ENCODE measurements at regions not wholly inside any gene's neighbourhood (a gene's known extent, or its start where the extent isn't known, plus 50 kb on each side); places are given as distances from the start of the nearest gene placed in this dataset.
"Not testable (repeated sequence)": the region's sequence is repeated elsewhere in the genome, so short reads cannot be mapped to it uniquely, and the experiment has no call there.

DNA sequence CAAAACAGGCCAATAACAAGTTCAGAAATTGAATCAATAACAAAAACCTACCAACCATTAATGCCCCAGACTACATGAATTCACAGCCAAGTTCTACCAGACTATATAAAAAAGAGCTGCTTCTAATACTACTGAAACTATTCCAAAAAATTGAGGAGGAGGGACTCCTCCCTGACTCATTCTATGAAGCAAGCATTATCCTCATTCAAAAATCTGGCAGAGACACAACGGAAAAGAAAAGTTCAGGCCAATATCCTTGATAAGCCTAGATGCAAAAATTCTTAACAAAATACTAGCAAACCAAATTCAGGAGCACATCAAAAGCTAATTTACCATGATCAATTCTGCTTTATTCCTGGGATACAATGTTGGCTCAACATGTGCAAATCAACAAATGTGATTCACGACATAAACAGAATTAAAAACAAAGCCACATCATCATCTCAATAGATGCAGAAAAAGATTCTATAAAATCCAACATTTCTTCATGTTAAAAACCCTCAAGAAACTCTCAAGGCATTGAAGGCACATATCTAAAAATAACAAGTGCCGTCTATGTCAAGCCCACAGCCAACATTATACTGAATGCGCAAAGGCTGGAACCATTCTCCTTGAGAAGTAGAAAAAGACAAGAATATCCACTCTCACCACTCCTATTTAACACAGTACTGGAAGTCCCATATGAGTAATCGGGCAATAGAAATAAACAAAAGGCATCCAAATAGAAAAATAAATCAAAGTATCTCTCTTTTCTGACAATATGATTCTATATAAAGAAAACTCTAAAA lies 573.6 kb upstream of the GRM7 start:
- H3K4me3 ChIP-seq (ENCODE audit: low read depth, low read length): no peak overlapping the region
- H3K27me3 ChIP-seq (ENCODE audit: control insufficient read depth, insufficient read depth, low read length): no peaks in the 10 kb centered on the region
- DNase-seq (ENCODE audit: low read depth): no peak
- no peaks in the 10 kb centered on the region for H3K36me3 ChIP-seq (ENCODE audit: control insufficient read depth, insufficient read depth, low read length)
- TF ChIP-seq CTCF (IDR thresholded peaks at IDR 0.05; ENCODE audit: insufficient read depth, low read length, poor library complexity, severe bottlenecking): no peak

DNA sequence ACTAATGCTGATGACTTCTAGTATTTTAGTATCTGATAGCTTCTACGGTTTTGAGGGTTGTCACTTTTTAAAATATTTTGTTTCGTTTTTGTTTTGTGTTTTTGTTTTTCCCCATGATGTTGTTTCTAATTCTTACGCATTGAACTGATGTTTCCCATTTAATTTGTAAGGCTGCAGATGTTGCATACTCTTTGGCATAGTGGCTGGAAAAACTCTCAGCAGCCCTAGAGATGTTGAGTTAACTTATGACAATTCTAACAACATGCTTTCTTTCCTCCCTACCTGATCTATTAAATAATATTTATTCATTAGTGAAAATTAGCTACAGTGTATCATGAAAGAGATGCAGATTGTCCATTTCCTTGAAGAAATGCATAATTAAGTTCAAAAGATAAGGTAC lies 559.3 kb upstream of the GRM7 start:
- Histone ChIP-seq H3K27me3 (ENCODE audit: control insufficient read depth, insufficient read depth, low read length) (no peaks in the 10 kb centered on the region), H3K4me3 (ENCODE audit: low read depth, low read length) (no peak overlapping the region), H3K36me3 (ENCODE audit: control insufficient read depth, insufficient read depth, low read length) (no peaks in the 10 kb centered on the region)
- DNase-seq (ENCODE audit: low read depth): no peak
- no peak for TF ChIP-seq CTCF (IDR thresholded peaks at IDR 0.05; ENCODE audit: insufficient read depth, low read length, poor library complexity, severe bottlenecking)

GRCh38 chr3:6315906-6316305 lies 545.0 kb upstream of the GRM7 start:
- H3K27me3 ChIP-seq (ENCODE audit: control insufficient read depth, insufficient read depth, low read length): no peaks in the 10 kb centered on the region
- no peak for DNase-seq (ENCODE audit: low read depth)
- no peak for TF ChIP-seq CTCF (IDR thresholded peaks at IDR 0.05; ENCODE audit: insufficient read depth, low read length, poor library complexity, severe bottlenecking)

GRCh38 chr3:6321999-6322398 lies 538.9 kb upstream of the GRM7 start:
- no peak for TF ChIP-seq CTCF (IDR thresholded peaks at IDR 0.05; ENCODE audit: insufficient read depth, low read length, poor library complexity, severe bottlenecking)
- no peaks in the 10 kb centered on the region for H3K36me3 ChIP-seq (ENCODE audit: control insufficient read depth, insufficient read depth, low read length)
- no peaks in the 10 kb centered on the region for H3K27me3 ChIP-seq (ENCODE audit: control insufficient read depth, insufficient read depth, low read length)
- H3K4me3 ChIP-seq (ENCODE audit: low read depth, low read length): no peak overlapping the region
- DNase-seq (ENCODE audit: low read depth): no peak

More at GRCh38 chr3:6315906-6316305, 545.0 kb upstream of the GRM7 start:
- H3K36me3 ChIP-seq (ENCODE audit: control insufficient read depth, insufficient read depth, low read length): no peaks in the 10 kb centered on the region
- H3K4me3 ChIP-seq (ENCODE audit: low read depth, low read length): no peak overlapping the region

- Histone ChIP-seq H3K27me3 (ENCODE audit: control insufficient read depth, insufficient read depth, low read length) (no peaks in the 10 kb centered on the region), H3K36me3 (ENCODE audit: control insufficient read depth, insufficient read depth, low read length) (no peaks in the 10 kb centered on the region), H3K4me3 (ENCODE audit: low read depth, low read length) (no peak overlapping the region)
- DNase-seq (ENCODE audit: low read depth): no peak
- no peak for TF ChIP-seq CTCF (IDR thresholded peaks at IDR 0.05; ENCODE audit: insufficient read depth, low read length, poor library complexity, severe bottlenecking)
Observed at GRCh38 chr3:6326771-6327170, 534.1 kb upstream of the GRM7 start.

DNA sequence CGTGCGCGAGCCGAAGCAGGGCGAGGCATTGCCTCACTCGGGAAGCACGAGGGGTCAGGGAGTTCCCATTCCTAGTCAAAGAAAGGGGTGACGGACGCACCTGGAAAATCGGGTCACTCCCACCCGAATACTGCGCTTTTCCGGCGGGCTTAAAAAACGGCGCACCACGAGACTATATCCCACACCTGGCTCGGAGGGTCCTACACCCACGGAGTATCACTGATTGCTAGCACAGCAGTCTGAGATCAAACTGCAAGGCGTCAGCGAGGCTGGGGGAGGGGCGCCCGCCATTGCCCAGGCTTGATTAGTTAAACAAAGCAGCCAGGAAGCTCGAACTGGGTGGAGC lies 520.0 kb upstream of the GRM7 start:
- DNase-seq (ENCODE audit: low read depth); H3K27me3 ChIP-seq (ENCODE audit: control insufficient read depth, insufficient read depth, low read length); H3K36me3 ChIP-seq (ENCODE audit: control insufficient read depth, insufficient read depth, low read length); H3K4me3 ChIP-seq (ENCODE audit: low read depth, low read length): not testable (repeated sequence)
